Calu3 (cell line): ENCODE measurements at regions not wholly inside any gene's neighbourhood (a gene's known extent, or its start where the extent isn't known, plus 50 kb on each side); places are given as distances from the start of the nearest gene placed in this dataset.

Experiments
- BruUV-seq: library from RNA; stranded (reverse); fragments of 400-500 nt; replicated peaks from 2 replicates; lab custom pipeline; 2021; lab: Mats Ljungman, UMichigan
- CTCF ChIA-PET: fragments of 300-600 bp; sonication (Branson Sonifier 250); formaldehyde crosslinking; loops from one replicate; lab custom pipeline; 2022; ENCODE audit warnings: antibody characterized with exemption; lab: Charles Lee
- DNase-seq: peaks from one replicate; pipeline ENCODE4 v3.0.0; 2022
- H3K27ac Mint-ChIP-seq: one replicate; pipeline ENCODE4 v1.8.0; 2022; ENCODE audit warnings: mixed read lengths; ENCODE audit not compliant: unreplicated experiment
- H3K27me3 Mint-ChIP-seq: one replicate; pipeline ENCODE4 v1.8.0; 2022; ENCODE audit warnings: mixed read lengths; ENCODE audit not compliant: unreplicated experiment
- H3K36me3 Mint-ChIP-seq: one replicate; pipeline ENCODE4 v1.8.0; 2022; ENCODE audit warnings: mild to moderate bottlenecking, moderate library complexity, mixed read lengths; ENCODE audit not compliant: insufficient read depth, unreplicated experiment
- H3K4me1 Mint-ChIP-seq: one replicate; pipeline ENCODE4 v1.8.0; 2022; ENCODE audit warnings: mild to moderate bottlenecking, low read depth, mixed read lengths; ENCODE audit not compliant: unreplicated experiment
- H3K4me3 Mint-ChIP-seq: one replicate; pipeline ENCODE4 v1.8.0; 2022; ENCODE audit warnings: mild to moderate bottlenecking, low read depth, moderate library complexity, mixed read lengths; ENCODE audit not compliant: unreplicated experiment
- H3K9me3 Mint-ChIP-seq: one replicate; pipeline ENCODE4 v1.8.0; 2022; ENCODE audit warnings: low read depth, mixed read lengths; ENCODE audit not compliant: unreplicated experiment
- CTCF ChIP-seq: fragments of 200-600 bp; IDR thresholded peaks from one replicate; pipeline ENCODE4 v1.8.0; 2022; ENCODE audit warnings: antibody characterized with exemption; ENCODE audit not compliant: unreplicated experiment
- intact Hi-C: fragments of 100-400 bp; cut with micrococcal nuclease; formaldehyde crosslinking; loops from one replicate; pipeline ENCODE4 v1.10.0; 2022; ENCODE audit not compliant: unreplicated experiment

- CTCF ChIA-PET, result no interaction called here
- no peak for TF ChIP-seq CTCF
- Mint-ChIP-seq H3K36me3 (no peaks in the 10 kb centered on the region), H3K27ac (no peak overlapping the region), H3K27me3 (no peaks in the 10 kb centered on the region), H3K4me1 (no peaks in the 10 kb centered on the region), H3K4me3 (no peak overlapping the region), H3K9me3 (peaks cover 10% of the 10 kb centered on the region)
- intact Hi-C loops, result no loop called here
- no peak for DNase-seq
- no TSS peak for BruUV-seq
These were observed 311.1 kb downstream of the PRDM2 start for GRCh38 chr1:14011132-14011531.

- BruUV-seq, result no TSS peak
- CTCF ChIA-PET, result no interaction called here
- TF ChIP-seq CTCF, result no peak
- intact Hi-C loops, result no loop called here
- no peak for DNase-seq
- H3K27ac Mint-ChIP-seq, result no peak overlapping the region
- peaks cover 10% of the 10 kb centered on the region for H3K9me3 Mint-ChIP-seq
- H3K27me3 Mint-ChIP-seq, result no peaks in the 10 kb centered on the region
- H3K36me3 Mint-ChIP-seq, result no peaks in the 10 kb centered on the region
- no peak overlapping the region for H3K4me3 Mint-ChIP-seq
- H3K4me1 Mint-ChIP-seq, result no peaks in the 10 kb centered on the region
These were observed 311.9 kb downstream of the PRDM2 start for GRCh38 chr1:14011888-14012287.

- no peak for DNase-seq
- Mint-ChIP-seq H3K36me3 (no peaks in the 10 kb centered on the region), H3K4me1 (no peaks in the 10 kb centered on the region), H3K27me3 (no peaks in the 10 kb centered on the region), H3K27ac (no peak overlapping the region), H3K4me3 (no peak overlapping the region), H3K9me3 (peaks cover 3% of the 10 kb centered on the region)
- TF ChIP-seq CTCF, result no peak
- intact Hi-C loops, result no loop called here
- CTCF ChIA-PET, result no interaction called here
- no TSS peak for BruUV-seq
These were observed 314.9 kb downstream of the PRDM2 start for GRCh38 chr1:14014929-14015328.

GRCh38 chr1:14015917-14016316, 315.9 kb downstream of the PRDM2 start:
- intact Hi-C loops, result no loop called here
- Mint-ChIP-seq H3K27me3 (no peaks in the 10 kb centered on the region), H3K9me3 (peaks cover 5% of the 10 kb centered on the region), H3K27ac (no peak overlapping the region), H3K4me1 (no peaks in the 10 kb centered on the region), H3K4me3 (no peak overlapping the region), H3K36me3 (no peaks in the 10 kb centered on the region)
- TF ChIP-seq CTCF, result no peak
- DNase-seq, result no peak
- BruUV-seq, result no TSS peak
- CTCF ChIA-PET, result interaction anchor here (0.6 kb wide), 1 partner anchor 772 kb away, joined by 4 read pairs; no protein-coding TSS in a partner anchor
